ENCODE measurements at regions not wholly inside any gene's neighbourhood (a gene's known extent, or its start where the extent isn't known, plus 50 kb on each side); places are given as distances from the start of the nearest gene placed in this dataset.

DNA sequence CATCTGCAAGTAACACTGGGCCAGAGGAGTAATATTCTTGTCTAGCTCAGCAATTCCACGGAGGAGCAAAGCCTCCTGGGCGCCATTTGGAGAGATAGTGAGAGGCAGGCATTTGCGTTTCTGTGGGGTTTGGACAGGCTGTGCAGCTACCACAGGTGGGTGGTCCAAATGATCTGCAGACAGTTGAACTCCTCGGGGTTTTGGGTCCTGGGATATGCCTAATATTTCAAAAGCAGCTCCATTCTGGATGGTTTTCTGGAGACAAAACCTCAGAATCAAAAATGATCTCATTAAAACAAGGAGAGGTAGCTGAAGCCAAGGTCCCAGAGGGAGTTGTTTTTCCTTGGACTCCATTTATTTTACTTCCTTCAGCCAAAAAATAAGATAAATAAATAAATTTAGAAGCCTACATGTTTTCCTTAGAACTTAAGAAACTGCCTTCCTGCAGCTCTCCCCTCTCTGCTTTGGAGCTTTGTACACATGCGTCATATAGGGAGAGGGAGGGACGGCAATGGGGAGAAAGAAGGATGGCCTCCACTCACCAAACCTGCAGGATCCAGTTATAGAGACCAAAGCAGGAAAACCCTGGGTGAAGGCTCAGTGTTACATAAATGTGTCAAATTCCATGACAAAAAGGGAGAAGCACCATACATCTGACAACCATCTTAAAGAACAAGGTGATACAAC is 227.3 kb upstream of the DAAM1 start:
- no peak overlapping the region for H3K27ac ChIP-seq
- WGBS, result 78% methylated on average over 6 of the region's 6 CpGs
- DNase-seq (ENCODE audit: low spot score), result no peak
- H3K4me3 ChIP-seq, result no peak overlapping the region
- intact Hi-C loops (cut with DNase I), result no loop called here
- H3K4me1 ChIP-seq (replicated peaks), result no peaks in the 10 kb centered on the region
- H3K9me3 ChIP-seq, result no peaks in the 10 kb centered on the region
- H3K27me3 ChIP-seq (replicated peaks; ENCODE audit: insufficient read depth), result no peaks in the 10 kb centered on the region
- H3K36me3 ChIP-seq, result no peaks in the 10 kb centered on the region
- TF ChIP-seq POLR2A (IDR thresholded peaks at IDR 0.05), result no peak
- TF ChIP-seq POLR2AphosphoS5 (IDR thresholded peaks at IDR 0.05), result no peak
- TF ChIP-seq CTCF (IDR thresholded peaks at IDR 0.05), result no peak

DNA sequence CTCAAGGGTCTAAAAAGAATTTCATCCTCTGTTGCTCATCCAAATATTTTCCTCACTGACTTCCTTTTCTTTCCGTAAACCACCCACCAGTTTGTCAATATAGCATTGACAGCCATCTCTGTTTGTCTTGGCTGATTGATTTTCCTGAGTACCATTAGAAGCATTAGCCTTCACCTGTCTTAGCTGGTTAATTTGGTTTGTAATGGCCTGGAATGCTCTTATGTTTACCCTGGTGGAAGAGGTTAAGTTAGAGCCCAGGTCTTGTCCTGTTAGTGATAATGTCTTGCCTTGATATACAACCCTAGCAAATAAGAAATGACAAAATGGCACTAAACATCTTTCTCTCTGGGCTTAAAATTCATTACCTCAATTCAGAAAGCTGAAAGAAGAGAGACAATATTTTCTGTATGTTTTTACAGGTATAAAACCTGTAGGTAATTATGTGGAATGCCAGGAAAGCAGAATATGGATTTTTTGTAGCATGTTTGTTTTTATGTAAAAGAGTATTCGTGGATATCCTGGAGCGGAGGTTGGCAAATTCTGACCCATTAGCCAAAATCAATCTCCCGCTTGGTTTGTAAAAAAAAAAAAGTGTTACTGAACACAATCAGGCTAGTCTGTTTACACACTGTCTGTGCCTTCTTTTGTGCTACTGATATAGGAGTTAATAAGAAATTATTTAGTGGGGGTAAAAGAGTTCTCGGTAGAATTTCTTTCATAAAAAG is 224.4 kb upstream of the DAAM1 start:
- TF ChIP-seq CTCF (IDR thresholded peaks at IDR 0.05) (no peak), POLR2A (IDR thresholded peaks at IDR 0.05) (no peak), POLR2AphosphoS5 (IDR thresholded peaks at IDR 0.05) (no peak)
- no peaks in the 10 kb centered on the region for H3K36me3 ChIP-seq
- H3K9me3 ChIP-seq, result no peaks in the 10 kb centered on the region
- no peaks in the 10 kb centered on the region for H3K27me3 ChIP-seq (replicated peaks; ENCODE audit: insufficient read depth)
- WGBS, result 67% methylated on average over 5 of the region's 5 CpGs
- H3K4me3 ChIP-seq, result no peak overlapping the region
- no peak for DNase-seq (ENCODE audit: low spot score)
- intact Hi-C loops (cut with DNase I), result no loop called here
- no peaks in the 10 kb centered on the region for H3K4me1 ChIP-seq (replicated peaks)
- H3K27ac ChIP-seq, result no peak overlapping the region

DNA sequence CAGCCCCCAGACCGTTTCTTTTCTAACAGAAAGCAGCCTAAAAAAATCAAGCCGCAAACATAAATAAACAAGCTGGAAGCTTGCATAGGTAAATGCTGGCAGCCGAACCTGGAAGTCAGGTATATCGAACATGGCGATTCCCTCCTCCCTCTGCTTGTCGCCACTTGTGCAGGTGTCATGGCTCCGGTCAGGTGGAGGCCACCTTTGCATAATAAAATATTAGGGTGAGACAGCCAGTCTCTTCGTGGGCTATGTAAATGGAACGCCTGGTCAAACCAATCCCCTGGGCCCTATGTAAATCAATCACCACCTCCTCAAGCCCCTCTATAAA is 223.9 kb upstream of the DAAM1 start:
- no peak overlapping the region for H3K4me3 ChIP-seq
- no peaks in the 10 kb centered on the region for H3K36me3 ChIP-seq
- WGBS, result 50% methylated on average over 9 of the region's 9 CpGs
- H3K27me3 ChIP-seq (replicated peaks; ENCODE audit: insufficient read depth), result no peaks in the 10 kb centered on the region
- intact Hi-C loops (cut with DNase I), result no loop called here
- no peak for DNase-seq (ENCODE audit: low spot score)
- TF ChIP-seq CTCF (IDR thresholded peaks at IDR 0.05), result no peak
- H3K4me1 ChIP-seq (replicated peaks), result no peaks in the 10 kb centered on the region
- no peak overlapping the region for H3K27ac ChIP-seq
- H3K9me3 ChIP-seq, result no peaks in the 10 kb centered on the region

DNA sequence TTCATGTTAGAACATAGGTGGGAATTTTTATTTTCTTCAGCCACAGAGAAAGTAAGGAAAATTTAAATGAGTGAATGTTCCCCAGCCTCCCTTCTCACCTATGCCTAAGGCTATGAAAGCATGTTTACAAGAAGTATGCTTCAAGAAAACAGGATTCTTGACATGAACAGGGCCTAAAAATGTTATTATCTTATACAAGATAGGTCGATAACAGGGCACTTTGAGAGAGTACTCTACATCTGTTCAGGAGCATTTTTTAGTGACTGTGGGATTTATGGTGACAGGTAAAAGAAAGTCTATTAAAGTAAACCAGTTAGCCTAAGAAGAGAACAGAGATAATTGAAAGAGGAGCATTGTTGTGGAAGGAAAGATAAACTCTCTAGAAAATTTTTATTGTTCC is 222.9 kb upstream of the DAAM1 start:
- H3K27me3 ChIP-seq (replicated peaks; ENCODE audit: insufficient read depth), result no peaks in the 10 kb centered on the region
- H3K4me3 ChIP-seq, result no peak overlapping the region
- no peak for DNase-seq (ENCODE audit: low spot score)
- TF ChIP-seq POLR2A (IDR thresholded peaks at IDR 0.05), result no peak
- TF ChIP-seq POLR2AphosphoS5 (IDR thresholded peaks at IDR 0.05), result no peak
- no peak for TF ChIP-seq CTCF (IDR thresholded peaks at IDR 0.05)
- H3K36me3 ChIP-seq, result no peaks in the 10 kb centered on the region
- no peaks in the 10 kb centered on the region for H3K9me3 ChIP-seq
- no peaks in the 10 kb centered on the region for H3K4me1 ChIP-seq (replicated peaks)
- no peak overlapping the region for H3K27ac ChIP-seq
- WGBS, result 31% methylated on average over 1 of the region's 1 CpG
- intact Hi-C loops (cut with DNase I), result no loop called here

GRCh38 chr14:58966997-58967396 is 221.5 kb upstream of the DAAM1 start:
- no peak for TF ChIP-seq POLR2AphosphoS5 (IDR thresholded peaks at IDR 0.05)
- no peak for TF ChIP-seq POLR2A (IDR thresholded peaks at IDR 0.05)
- no peak for TF ChIP-seq CTCF (IDR thresholded peaks at IDR 0.05)
- DNase-seq (ENCODE audit: low spot score), result no peak
- Histone ChIP-seq H3K4me1 (replicated peaks) (no peaks in the 10 kb centered on the region), H3K4me3 (no peak overlapping the region), H3K36me3 (no peaks in the 10 kb centered on the region), H3K27ac (no peak overlapping the region), H3K27me3 (replicated peaks; ENCODE audit: insufficient read depth) (no peaks in the 10 kb centered on the region), H3K9me3 (no peaks in the 10 kb centered on the region)
- intact Hi-C loops (cut with DNase I), result no loop called here
- 94% methylated on average over 4 of the region's 4 CpGs for WGBS

Data from prostate gland (tissue), 2 donors.